Right lobe of liver (tissue), 6 donors: ENCODE measurements at regions not wholly inside any gene's neighbourhood (a gene's known extent, or its start where the extent isn't known, plus 50 kb on each side); places are given as distances from the start of the nearest gene placed in this dataset.

Experiments used
- ATAC-seq, 4 donors: fragments of 200-7000 bp; cut with Tn5 transposase; one replicate each; pipeline ENCODE4 v1.9.1; 2020; ENCODE audit warnings: mild to moderate bottlenecking in 4 of 4, moderate library complexity in 4 of 4
- DNase-seq, 3 donors: peaks; one replicate each; pipeline ENCODE4 v3.0.0-alpha.2; 2020
- H3K27ac ChIP-seq, 3 donors: fragments of 200-600 bp; one replicate each; pipeline ENCODE4 v1.8.0; 2022
- H3K27me3 ChIP-seq, 2 donors: fragments of 200-600 bp; one replicate each; pipeline ENCODE4 v1.8.0; 2022
- H3K36me3 ChIP-seq, 4 donors: fragments of 200-600 bp; sonication (generic) in 1 of 4; one replicate each; pipeline versions ENCODE4 v1.5.1 to v1.8.0; 2017 to 2022; ENCODE audit warnings: control low read depth in 1 of 4
- H3K4me1 ChIP-seq, 4 donors: fragments of 200-600 bp; sonication (generic) in 1 of 4; one replicate each; pipeline versions ENCODE4 v1.5.1 to v1.8.0; 2017 to 2022; ENCODE audit warnings: control low read depth in 1 of 4
- H3K4me3 ChIP-seq, 3 donors: fragments of 200-600 bp; one replicate each; pipeline ENCODE4 v1.8.0; 2022
- H3K9me3 ChIP-seq, 4 donors: fragments of 200-600 bp; sonication (generic) in 1 of 4; one replicate each; pipeline versions ENCODE4 v1.5.1 to v1.8.0; 2017 to 2022; ENCODE audit warnings: control low read depth in 1 of 4
- CTCF ChIP-seq, 4 donors: fragments of 200-600 bp in 3 of 4; fragments of 450-650 bp in 1 of 4; IDR thresholded peaks; one replicate each; pipeline versions ENCODE4 v1.5.1 to v1.8.0; 2016 to 2022; ENCODE audit warnings: antibody characterized with exemption in 4 of 4, mild to moderate bottlenecking in 2 of 4
- POLR2A ChIP-seq: fragments of 450-650 bp; IDR thresholded peaks from one replicate; pipeline ENCODE4 v1.6.1; 2017; ENCODE audit warnings: antibody characterized with exemption, mild to moderate bottlenecking
- WGBS: methylation state at CpG from one replicate; pipeline ENCODE4 v1.1.6; 2018; ENCODE audit warnings: low coverage, low lambda C conversion rate; ENCODE audit not compliant: insufficient coverage; ENCODE audit errors: missing lambda C conversion rate; 5-methylcytosine and 5-hydroxymethylcytosine counted together
- intact Hi-C, 2 donors: fragments of 100-400 bp; cut with DNase I; formaldehyde crosslinking; loops; one replicate each; pipeline versions ENCODE4 v1.11.2 to v1.14.1; 2022
- donor health status: DM: no; HTN: yes; CAD: no.
- donor health status: DM: no; HTN: no; CAD: no.
- donor health status: DM: no; HTN: no; CAD: no.
- donor health status: DM: no; HTN: yes; CAD: no.
- donor health status: DM: no; HTN: yes; CAD: no.

GRCh38 chr1:96475903-96476302, 245.7 kb upstream of the PTBP2 start:
- no peaks in the 10 kb centered on the region for H3K36me3 ChIP-seq
- TF ChIP-seq POLR2A = no peak
- no peak for TF ChIP-seq CTCF (IDR thresholded peaks at IDR 0.05)
- H3K4me3 ChIP-seq = no peak overlapping the region
- WGBS = 49% methylated on average over 3 of the region's 3 CpGs
- no peaks in the 10 kb centered on the region for H3K4me1 ChIP-seq
- no peaks in the 10 kb centered on the region for H3K27me3 ChIP-seq
- H3K27ac ChIP-seq = no peak overlapping the region
- H3K9me3 ChIP-seq = no peaks in the 10 kb centered on the region
- DNase-seq = no peak
- no peak for ATAC-seq
- intact Hi-C loops = no loop called here

GRCh38 chr1:96478228-96478627, 243.4 kb upstream of the PTBP2 start:
- TF ChIP-seq POLR2A = no peak
- TF ChIP-seq CTCF (IDR thresholded peaks at IDR 0.05) = no peak
- Histone ChIP-seq H3K4me3 (no peak overlapping the region), H3K9me3 (no peaks in the 10 kb centered on the region), H3K27me3 (no peaks in the 10 kb centered on the region), H3K27ac (no peak overlapping the region), H3K36me3 (no peaks in the 10 kb centered on the region), H3K4me1 (no peaks in the 10 kb centered on the region)
- DNase-seq (no peak), ATAC-seq (no peak)
- WGBS = 86% methylated on average over 4 of the region's 4 CpGs
- intact Hi-C loops = no loop called here

- Histone ChIP-seq H3K4me3 (no peak overlapping the region), H3K27ac (no peak overlapping the region), H3K36me3 (no peaks in the 10 kb centered on the region), H3K4me1 (no peaks in the 10 kb centered on the region), H3K27me3 (no peaks in the 10 kb centered on the region), H3K9me3 (no peaks in the 10 kb centered on the region)
- no peak for DNase-seq
- TF ChIP-seq POLR2A (no peak), CTCF (IDR thresholded peaks at IDR 0.05) (no peak)
- WGBS = 74% methylated on average over 2 of the region's 2 CpGs
- intact Hi-C loops = no loop called here
- no peak for ATAC-seq
Measured at GRCh38 chr1:96481409-96481808, 240.2 kb upstream of the PTBP2 start.

- Histone ChIP-seq H3K4me1 (no peaks in the 10 kb centered on the region), H3K27ac (no peak overlapping the region), H3K36me3 (no peaks in the 10 kb centered on the region), H3K4me3 (no peak overlapping the region), H3K27me3 (no peaks in the 10 kb centered on the region), H3K9me3 (no peaks in the 10 kb centered on the region)
- no peak for TF ChIP-seq POLR2A
- no peak for TF ChIP-seq CTCF (IDR thresholded peaks at IDR 0.05)
- intact Hi-C loops = no loop called here
- 37% methylated on average over 4 of the region's 4 CpGs for WGBS
- ATAC-seq (no peak), DNase-seq (no peak)
Measured at GRCh38 chr1:96482616-96483015, 239.0 kb upstream of the PTBP2 start.

- H3K9me3 ChIP-seq = no peaks in the 10 kb centered on the region
- H3K4me1 ChIP-seq = no peaks in the 10 kb centered on the region
- intact Hi-C loops = no loop called here
- H3K36me3 ChIP-seq = no peaks in the 10 kb centered on the region
- WGBS = 54% methylated on average over 3 of the region's 3 CpGs
- no peak for DNase-seq
- no peak overlapping the region for H3K27ac ChIP-seq
- no peaks in the 10 kb centered on the region for H3K27me3 ChIP-seq
- H3K4me3 ChIP-seq = no peak overlapping the region
- TF ChIP-seq CTCF (IDR thresholded peaks at IDR 0.05) (no peak), POLR2A (no peak)
- ATAC-seq = no peak
Measured at GRCh38 chr1:96487394-96487793, 234.2 kb upstream of the PTBP2 start.
